ENCODE measurements at regions not wholly inside any gene's neighbourhood (a gene's known extent, or its start where the extent isn't known, plus 50 kb on each side); places are given as distances from the start of the nearest gene placed in this dataset.

DNA sequence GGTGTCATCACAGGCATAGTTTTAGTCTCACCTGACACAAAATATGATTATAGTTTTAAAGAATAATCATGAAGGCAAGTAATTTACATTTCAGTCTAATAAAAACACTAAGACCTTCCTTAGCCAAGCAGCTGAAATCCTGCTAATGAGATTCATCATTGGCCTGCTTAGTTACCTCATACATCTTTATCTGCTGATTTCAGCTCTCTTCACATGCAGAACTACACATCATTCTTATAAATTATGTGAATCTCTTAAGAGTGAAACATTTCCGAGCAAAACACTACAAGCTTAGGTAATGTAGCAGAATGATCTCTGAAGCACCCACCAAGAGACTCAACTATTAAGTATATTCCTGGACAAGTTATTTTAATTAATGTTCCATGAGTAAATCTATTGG, 198.1 kb downstream of the DPY19L2 start:
- TF ChIP-seq, protein P1, sequence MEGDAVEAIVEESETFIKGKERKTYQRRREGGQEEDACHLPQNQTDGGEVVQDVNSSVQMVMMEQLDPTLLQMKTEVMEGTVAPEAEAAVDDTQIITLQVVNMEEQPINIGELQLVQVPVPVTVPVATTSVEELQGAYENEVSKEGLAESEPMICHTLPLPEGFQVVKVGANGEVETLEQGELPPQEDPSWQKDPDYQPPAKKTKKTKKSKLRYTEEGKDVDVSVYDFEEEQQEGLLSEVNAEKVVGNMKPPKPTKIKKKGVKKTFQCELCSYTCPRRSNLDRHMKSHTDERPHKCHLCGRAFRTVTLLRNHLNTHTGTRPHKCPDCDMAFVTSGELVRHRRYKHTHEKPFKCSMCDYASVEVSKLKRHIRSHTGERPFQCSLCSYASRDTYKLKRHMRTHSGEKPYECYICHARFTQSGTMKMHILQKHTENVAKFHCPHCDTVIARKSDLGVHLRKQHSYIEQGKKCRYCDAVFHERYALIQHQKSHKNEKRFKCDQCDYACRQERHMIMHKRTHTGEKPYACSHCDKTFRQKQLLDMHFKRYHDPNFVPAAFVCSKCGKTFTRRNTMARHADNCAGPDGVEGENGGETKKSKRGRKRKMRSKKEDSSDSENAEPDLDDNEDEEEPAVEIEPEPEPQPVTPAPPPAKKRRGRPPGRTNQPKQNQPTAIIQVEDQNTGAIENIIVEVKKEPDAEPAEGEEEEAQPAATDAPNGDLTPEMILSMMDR (IDR thresholded peaks at IDR 0.05), result no peak
- TF ChIP-seq EZH2 (IDR thresholded peaks at IDR 0.05; ENCODE audit: borderline replicate concordance, insufficient read depth, low read depth, low read length, poor library complexity, severe bottlenecking), result no peak

Data from B cell (primary cell).